ENCODE measurements at regions not wholly inside any gene's neighbourhood (a gene's known extent, or its start where the extent isn't known, plus 50 kb on each side); places are given as distances from the start of the nearest gene placed in this dataset.
A peak's percentile ranks its signal among the peaks of the same experiment; 100 is the strongest.

- peak overlapping the region; percentile 50 to 93 (median 90) for H3K4me3 ChIP-seq (ENCODE audit: low read depth in 1 of 3, low read length in 3 of 3)
- WGBS = 32% methylated on average over 9 of the region's 9 CpGs
- peaks cover 6 to 22% (median 16%) of the 10 kb centered on the region in 4 donors for H3K4me1 ChIP-seq (ENCODE audit: control insufficient read depth in 4 of 4, insufficient read depth in 4 of 4, low read length in 3 of 4)
- peak overlapping the region; percentile 89 to 98 for H3K27ac ChIP-seq (ENCODE audit: low read depth in 1 of 2, low read length in 2 of 2)
- peak overlapping the region; percentile 63 to 88 for H3K9ac ChIP-seq (ENCODE audit: low read depth in 1 of 2, low read length in 2 of 2)
- H3K36me3 ChIP-seq (ENCODE audit: control insufficient read depth in 4 of 4, insufficient read depth in 3 of 4, low read depth in 1 of 4, low read length in 3 of 4) = no peaks in the 10 kb centered on the region
- H3K9me3 ChIP-seq (ENCODE audit: control insufficient read depth in 4 of 4, low read length in 3 of 4) = no peaks in the 10 kb centered on the region
- TF ChIP-seq NR2F2 (IDR thresholded peaks at IDR 0.05) = no peak
- no peak for TF ChIP-seq TAF1 (conservative IDR thresholded peaks at IDR 0.05)
- TF ChIP-seq RXRA (IDR thresholded peaks at IDR 0.05) = peak; percentile 62 to 85
- DNase-seq (ENCODE audit: low spot score) = peak; percentile 57
- H3K27me3 ChIP-seq (ENCODE audit: control insufficient read depth in 4 of 4, insufficient read depth in 4 of 4, low read length in 3 of 4) = no peaks in the 10 kb centered on the region
These were observed 68.1 kb downstream of the HFE start for GRCh38 chr6:26155061-26155930.

DNA sequence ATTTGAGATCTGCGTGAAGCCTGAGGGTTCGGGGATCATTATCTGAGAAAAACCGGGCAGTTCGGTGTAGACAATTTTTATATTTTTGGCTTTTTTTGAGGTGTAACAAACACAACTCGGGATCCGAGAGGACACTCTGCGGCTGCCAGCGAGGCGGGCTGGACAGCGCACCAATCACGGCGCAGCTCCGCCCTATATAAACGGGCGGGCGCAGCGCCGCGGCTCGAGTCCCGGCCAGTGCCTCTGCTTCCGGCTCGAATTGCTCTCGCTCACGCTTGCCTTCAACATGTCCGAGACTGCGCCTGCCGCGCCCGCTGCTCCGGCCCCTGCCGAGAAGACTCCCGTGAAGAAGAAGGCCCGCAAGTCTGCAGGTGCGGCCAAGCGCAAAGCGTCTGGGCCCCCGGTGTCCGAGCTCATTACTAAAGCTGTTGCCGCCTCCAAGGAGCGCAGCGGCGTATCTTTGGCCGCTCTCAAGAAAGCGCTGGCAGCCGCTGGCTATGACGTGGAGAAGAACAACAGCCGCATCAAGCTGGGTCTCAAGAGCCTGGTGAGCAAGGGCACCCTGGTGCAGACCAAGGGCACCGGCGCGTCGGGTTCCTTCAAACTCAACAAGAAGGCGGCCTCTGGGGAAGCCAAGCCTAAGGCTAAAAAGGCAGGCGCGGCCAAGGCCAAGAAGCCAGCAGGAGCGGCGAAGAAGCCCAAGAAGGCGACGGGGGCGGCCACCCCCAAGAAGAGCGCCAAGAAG is 69.0 kb downstream of the HFE start:
- Histone ChIP-seq H3K9me3 (ENCODE audit: control insufficient read depth in 4 of 4, low read length in 3 of 4) (no peaks in the 10 kb centered on the region), H3K36me3 (ENCODE audit: control insufficient read depth in 4 of 4, insufficient read depth in 3 of 4, low read depth in 1 of 4, low read length in 3 of 4) (no peaks in the 10 kb centered on the region), H3K4me1 (ENCODE audit: control insufficient read depth in 4 of 4, insufficient read depth in 4 of 4, low read length in 3 of 4) (peaks cover 6 to 22% (median 16%) of the 10 kb centered on the region in 4 donors), H3K4me3 (ENCODE audit: low read depth in 1 of 3, low read length in 3 of 3) (peak overlapping the region; percentile 50 to 93 (median 90)), H3K27ac (ENCODE audit: low read depth in 1 of 2, low read length in 2 of 2) (peak overlapping the region; percentile 89 to 98), H3K27me3 (ENCODE audit: control insufficient read depth in 4 of 4, insufficient read depth in 4 of 4, low read length in 3 of 4) (no peaks in the 10 kb centered on the region), H3K9ac (ENCODE audit: low read depth in 1 of 2, low read length in 2 of 2) (peak overlapping the region; percentile 63 to 97)
- under 1% methylated on average over 61 of the region's 61 CpGs for WGBS
- TF ChIP-seq YY1 (IDR thresholded peaks at IDR 0.05) (peak; percentile 95), HNF4G (IDR thresholded peaks at IDR 0.05) (no peak), EGR1 (IDR thresholded peaks at IDR 0.05; ENCODE audit: low read depth in 2 of 2) (peak in 1 of 2 donors; percentile 2), JUND (IDR thresholded peaks at IDR 0.05) (peak in 1 of 2 donors; percentile 70), GABPA (IDR thresholded peaks at IDR 0.05 in 1 of 2, conservative IDR thresholded peaks at IDR 0.05 in 1 of 2) (no peak), SP1 (IDR thresholded peaks at IDR 0.05) (peak; percentile 90), REST (IDR thresholded peaks at IDR 0.05) (peak; percentile 95), RAD21 (IDR thresholded peaks at IDR 0.05) (peak; percentile 12 to 42), RXRA (IDR thresholded peaks at IDR 0.05) (no peak), FOXA1 (IDR thresholded peaks at IDR 0.05) (peak; percentile 7), FOXA2 (IDR thresholded peaks at IDR 0.05) (no peak), MAX (IDR thresholded peaks at IDR 0.05) (no peak), HNF4A (conservative IDR thresholded peaks at IDR 0.05) (no peak), TAF1 (conservative IDR thresholded peaks at IDR 0.05) (peak; percentile 98)
- TF ChIP-seq, protein P1, sequence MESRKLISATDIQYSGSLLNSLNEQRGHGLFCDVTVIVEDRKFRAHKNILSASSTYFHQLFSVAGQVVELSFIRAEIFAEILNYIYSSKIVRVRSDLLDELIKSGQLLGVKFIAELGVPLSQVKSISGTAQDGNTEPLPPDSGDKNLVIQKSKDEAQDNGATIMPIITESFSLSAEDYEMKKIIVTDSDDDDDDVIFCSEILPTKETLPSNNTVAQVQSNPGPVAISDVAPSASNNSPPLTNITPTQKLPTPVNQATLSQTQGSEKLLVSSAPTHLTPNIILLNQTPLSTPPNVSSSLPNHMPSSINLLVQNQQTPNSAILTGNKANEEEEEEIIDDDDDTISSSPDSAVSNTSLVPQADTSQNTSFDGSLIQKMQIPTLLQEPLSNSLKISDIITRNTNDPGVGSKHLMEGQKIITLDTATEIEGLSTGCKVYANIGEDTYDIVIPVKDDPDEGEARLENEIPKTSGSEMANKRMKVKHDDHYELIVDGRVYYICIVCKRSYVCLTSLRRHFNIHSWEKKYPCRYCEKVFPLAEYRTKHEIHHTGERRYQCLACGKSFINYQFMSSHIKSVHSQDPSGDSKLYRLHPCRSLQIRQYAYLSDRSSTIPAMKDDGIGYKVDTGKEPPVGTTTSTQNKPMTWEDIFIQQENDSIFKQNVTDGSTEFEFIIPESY (IDR thresholded peaks at IDR 0.05) = peak; percentile 47
- TF ChIP-seq, protein P2, sequence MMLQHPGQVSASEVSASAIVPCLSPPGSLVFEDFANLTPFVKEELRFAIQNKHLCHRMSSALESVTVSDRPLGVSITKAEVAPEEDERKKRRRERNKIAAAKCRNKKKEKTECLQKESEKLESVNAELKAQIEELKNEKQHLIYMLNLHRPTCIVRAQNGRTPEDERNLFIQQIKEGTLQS (IDR thresholded peaks at IDR 0.05) = no peak
- DNase-seq (ENCODE audit: low spot score) = peak; percentile 98

Measured in liver (tissue), 7 donors.